ENCODE measurements at regions not wholly inside any gene's neighbourhood (a gene's known extent, or its start where the extent isn't known, plus 50 kb on each side); places are given as distances from the start of the nearest gene placed in this dataset.
"Not testable (repeated sequence)": the region's sequence is repeated elsewhere in the genome, so short reads cannot be mapped to it uniquely, and the experiment has no call there.

DNA sequence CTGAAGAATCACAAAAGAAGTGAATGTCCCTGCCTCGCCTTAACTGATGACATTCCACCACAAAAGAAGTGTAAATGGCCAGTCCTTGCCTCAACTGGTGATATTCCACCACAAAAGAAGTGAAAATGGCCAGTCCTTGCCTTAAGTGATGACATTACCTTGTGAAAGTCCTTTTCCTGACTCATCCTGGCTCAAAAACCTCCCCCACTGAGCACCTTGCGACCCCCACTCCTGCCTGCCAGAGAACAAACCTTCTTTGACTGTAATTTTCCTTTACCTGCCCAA lies 328.5 kb upstream of the TECRL start:
- H2BK20ac ChIP-seq (ENCODE audit: low read length); H3K18ac ChIP-seq (ENCODE audit: extremely low read depth, low read length); H2BK120ac ChIP-seq (replicated peaks; ENCODE audit: low read depth, low read length); H3K23ac ChIP-seq (ENCODE audit: insufficient read length); H2AK5ac ChIP-seq (ENCODE audit: low read depth, low read length); H2BK12ac ChIP-seq (ENCODE audit: low read depth, low read length); H3K79me2 ChIP-seq (ENCODE audit: control insufficient read depth in 1 of 2, insufficient read depth in 2 of 2, low read length in 2 of 2); H3K4me3 ChIP-seq (ENCODE audit: extremely low read depth in 1 of 4, insufficient read depth in 2 of 4, low read depth in 3 of 4, low read length in 4 of 4); H3K23me2 ChIP-seq (ENCODE audit: low read depth, low read length); H3K27me3 ChIP-seq (replicated peaks in 1 of 4; ENCODE audit: control insufficient read depth in 3 of 4, extremely low read depth in 1 of 4, insufficient read depth in 3 of 4, low read length in 3 of 4); H4K5ac ChIP-seq (ENCODE audit: insufficient read length, low read depth, low read length); H4K20me1 ChIP-seq (replicated peaks in 1 of 2; ENCODE audit: control insufficient read depth in 1 of 2, insufficient read depth in 2 of 2, low read length in 2 of 2); H3K9me3 ChIP-seq (ENCODE audit: insufficient read depth in 2 of 2, low read depth in 1 of 2, low read length in 1 of 2); H2BK15ac ChIP-seq (ENCODE audit: low read length); H3K9ac ChIP-seq (replicated peaks in 1 of 4; ENCODE audit: extremely low read depth in 1 of 4, low read depth in 3 of 4, low read length in 3 of 4); H3K14ac ChIP-seq (ENCODE audit: insufficient read length); H3K27ac ChIP-seq (ENCODE audit: low read depth, low read length); CTCF ChIA-PET (ENCODE audit: partially characterized antibody); H2AFZ ChIP-seq (ENCODE audit: low read length); H4K8ac ChIP-seq (ENCODE audit: extremely low read depth, insufficient read depth, low read length); H3K79me1 ChIP-seq (ENCODE audit: low read depth, low read length); H3K4ac ChIP-seq (replicated peaks; ENCODE audit: insufficient read length, low read depth, low read length): not testable (repeated sequence)
- Histone ChIP-seq H3K4me1 (replicated peaks in 1 of 4; ENCODE audit: control insufficient read depth in 3 of 4, insufficient read depth in 4 of 4, low read length in 3 of 4) (peaks cover 0 to 20% (median 4%) of the 10 kb centered on the region in 4 experiments; a peak in 3 of 7 replicates), H3K4me2 (ENCODE audit: insufficient read depth in 1 of 2, low read depth in 2 of 2, low read length in 2 of 2) (peak overlapping the region in 1 of 2 experiments; percentile 17; a peak in 2 of 4 replicates), H3K56ac (replicated peaks; ENCODE audit: insufficient read length, low read depth, low read length) (peak overlapping the region; percentile 60), H2BK5ac (ENCODE audit: low read depth, low read length) (peak overlapping the region; percentile 89; the same call in 1 of the 2 replicates), H4K91ac (replicated peaks; ENCODE audit: insufficient read length, low read length) (peak overlapping the region; percentile 56), H3K36me3 (ENCODE audit: control insufficient read depth in 2 of 4, insufficient read depth in 4 of 4, low read length in 3 of 4) (peaks cover 0 to 13% (median 0%) of the 10 kb centered on the region in 4 experiments; a peak in 2 of 8 replicates)
- DNase-seq (ENCODE audit: low read depth in 1 of 2, low spot score in 2 of 2), result peak in 1 of 2 experiments; percentile 55
- TF ChIP-seq, protein P1, sequence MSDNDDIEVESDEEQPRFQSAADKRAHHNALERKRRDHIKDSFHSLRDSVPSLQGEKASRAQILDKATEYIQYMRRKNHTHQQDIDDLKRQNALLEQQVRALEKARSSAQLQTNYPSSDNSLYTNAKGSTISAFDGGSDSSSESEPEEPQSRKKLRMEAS (IDR thresholded peaks at IDR 0.05), result 0 out of 2 replicates have a peak, but pooled peaks have one; percentile 26
- TF ChIP-seq TEAD4 (IDR thresholded peaks at IDR 0.05; ENCODE audit: low read depth, low read length), result 0 out of 2 replicates have a peak, but pooled peaks have one; percentile 36
- peak; percentile 48; the same call in 1 of the 2 replicates for TF ChIP-seq TCF12 (IDR thresholded peaks at IDR 0.05; ENCODE audit: low read depth, low read length)
- peak in 1 of 2 experiments; percentile 75; a peak in 1 of 3 replicates for TF ChIP-seq EP300 (IDR thresholded peaks at IDR 0.05; ENCODE audit: borderline replicate concordance in 1 of 2, low read depth in 2 of 2, low read length in 2 of 2)
- TF ChIP-seq, protein P2, sequence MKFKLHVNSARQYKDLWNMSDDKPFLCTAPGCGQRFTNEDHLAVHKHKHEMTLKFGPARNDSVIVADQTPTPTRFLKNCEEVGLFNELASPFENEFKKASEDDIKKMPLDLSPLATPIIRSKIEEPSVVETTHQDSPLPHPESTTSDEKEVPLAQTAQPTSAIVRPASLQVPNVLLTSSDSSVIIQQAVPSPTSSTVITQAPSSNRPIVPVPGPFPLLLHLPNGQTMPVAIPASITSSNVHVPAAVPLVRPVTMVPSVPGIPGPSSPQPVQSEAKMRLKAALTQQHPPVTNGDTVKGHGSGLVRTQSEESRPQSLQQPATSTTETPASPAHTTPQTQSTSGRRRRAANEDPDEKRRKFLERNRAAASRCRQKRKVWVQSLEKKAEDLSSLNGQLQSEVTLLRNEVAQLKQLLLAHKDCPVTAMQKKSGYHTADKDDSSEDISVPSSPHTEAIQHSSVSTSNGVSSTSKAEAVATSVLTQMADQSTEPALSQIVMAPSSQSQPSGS (IDR thresholded peaks at IDR 0.05; ENCODE audit: low read length), result 0 out of 2 replicates have a peak, but pooled peaks have one; percentile 24
- TF ChIP-seq MAFK (IDR thresholded peaks at IDR 0.05; ENCODE audit: low read depth, low read length), result 0 out of 2 replicates have a peak, but pooled peaks have one; percentile 6
- peak; percentile 29; the same call in 1 of the 2 replicates for TF ChIP-seq JUND (IDR thresholded peaks at IDR 0.05; ENCODE audit: low read length)
- TF ChIP-seq NANOG (IDR thresholded peaks at IDR 0.05; ENCODE audit: insufficient read depth, low read depth, low read length, poor library complexity, severe bottlenecking), result peak; percentile 74
- FAIRE-seq, result peak; percentile 58
- WGBS, 2 experiments (ENCODE audit: extremely low coverage in 1 of 2, insufficient coverage in 1 of 2, insufficient read length in 1 of 2, insufficient replicate concordance in 2 of 2, low coverage in 1 of 2, low lambda C conversion rate in 2 of 2, missing lambda C conversion rate in 1 of 2), result 9% methylated on average over 2 of the region's 2 CpGs; no CpG with 5 or more reads in 1 of the 2 experiments
- POLR2A ChIA-PET (ENCODE audit: partially characterized antibody), result interaction anchor here (1.9 kb wide), 1 partner anchor 10 kb away, joined by 7 read pairs; no protein-coding TSS in a partner anchor
